ENCODE measurements at regions not wholly inside any gene's neighbourhood (a gene's known extent, or its start where the extent isn't known, plus 50 kb on each side); places are given as distances from the start of the nearest gene placed in this dataset.

- Histone ChIP-seq H3K79me2 (replicated peaks; ENCODE audit: insufficient read depth, low read length) (no peaks in the 10 kb centered on the region), H4K20me1 (ENCODE audit: insufficient read depth) (no peaks in the 10 kb centered on the region), H3K9me3 (ENCODE audit: low read length) (no peaks in the 10 kb centered on the region), H3K27me3 (ENCODE audit: insufficient read depth, low read depth, low read length) (no peaks in the 10 kb centered on the region), H3K4me2 (ENCODE audit: low read length) (no peak overlapping the region), H3K4me3 (ENCODE audit: low read length) (no peak overlapping the region), H3K9me2 (ENCODE audit: insufficient read depth, low read length) (no peaks in the 10 kb centered on the region), H3K36me3 (ENCODE audit: insufficient read depth, low read length) (no peaks in the 10 kb centered on the region), H3K9ac (ENCODE audit: low read length) (no peak overlapping the region), H2AFZ (ENCODE audit: low read depth, low read length) (no peak overlapping the region), H3K27ac (ENCODE audit: low read length) (no peak overlapping the region), H3F3A (ENCODE audit: insufficient read depth, low read length, poor library complexity, severe bottlenecking) (no peaks in the 10 kb centered on the region)
- TF ChIP-seq RAD21 (conservative IDR thresholded peaks at IDR 0.05) (no peak), SMC3 (conservative IDR thresholded peaks at IDR 0.05; ENCODE audit: poor library complexity) (no peak)
Observed at GRCh38 chr5:44252545-44252944, 136.7 kb downstream of the FGF10 start.

DNA sequence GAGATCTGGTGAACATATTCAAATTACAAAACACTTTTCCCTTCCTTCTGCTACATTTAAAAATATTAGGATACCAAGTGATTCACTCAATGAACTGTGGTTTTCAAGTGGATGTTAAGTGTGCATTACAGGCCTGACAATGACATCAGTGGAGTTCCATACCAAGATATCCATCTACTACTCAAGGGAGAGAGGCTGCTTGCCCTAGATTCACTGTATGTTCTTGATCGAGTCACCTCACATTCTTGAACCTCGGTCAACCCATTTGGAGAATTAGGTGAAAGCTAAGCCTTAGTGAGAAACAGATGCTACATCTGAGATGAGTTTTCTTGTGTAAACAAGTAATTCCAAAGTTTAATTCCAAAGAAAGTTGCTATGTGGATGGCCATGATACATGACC lies 142.2 kb downstream of the FGF10 start:
- Histone ChIP-seq H3K9ac (ENCODE audit: low read length) (no peak overlapping the region), H3K9me2 (ENCODE audit: insufficient read depth, low read length) (no peaks in the 10 kb centered on the region), H3F3A (ENCODE audit: insufficient read depth, low read length, poor library complexity, severe bottlenecking) (no peaks in the 10 kb centered on the region), H3K36me3 (ENCODE audit: insufficient read depth, low read length) (no peaks in the 10 kb centered on the region), H3K4me2 (ENCODE audit: low read length) (no peak overlapping the region), H3K27ac (ENCODE audit: low read length) (no peak overlapping the region), H4K20me1 (ENCODE audit: insufficient read depth) (no peaks in the 10 kb centered on the region), H3K4me3 (ENCODE audit: low read length) (no peak overlapping the region), H2AFZ (ENCODE audit: low read depth, low read length) (no peak overlapping the region), H3K9me3 (ENCODE audit: low read length) (no peaks in the 10 kb centered on the region), H3K79me2 (replicated peaks; ENCODE audit: insufficient read depth, low read length) (no peaks in the 10 kb centered on the region), H3K27me3 (ENCODE audit: insufficient read depth, low read depth, low read length) (no peaks in the 10 kb centered on the region)
- TF ChIP-seq, protein P1, sequence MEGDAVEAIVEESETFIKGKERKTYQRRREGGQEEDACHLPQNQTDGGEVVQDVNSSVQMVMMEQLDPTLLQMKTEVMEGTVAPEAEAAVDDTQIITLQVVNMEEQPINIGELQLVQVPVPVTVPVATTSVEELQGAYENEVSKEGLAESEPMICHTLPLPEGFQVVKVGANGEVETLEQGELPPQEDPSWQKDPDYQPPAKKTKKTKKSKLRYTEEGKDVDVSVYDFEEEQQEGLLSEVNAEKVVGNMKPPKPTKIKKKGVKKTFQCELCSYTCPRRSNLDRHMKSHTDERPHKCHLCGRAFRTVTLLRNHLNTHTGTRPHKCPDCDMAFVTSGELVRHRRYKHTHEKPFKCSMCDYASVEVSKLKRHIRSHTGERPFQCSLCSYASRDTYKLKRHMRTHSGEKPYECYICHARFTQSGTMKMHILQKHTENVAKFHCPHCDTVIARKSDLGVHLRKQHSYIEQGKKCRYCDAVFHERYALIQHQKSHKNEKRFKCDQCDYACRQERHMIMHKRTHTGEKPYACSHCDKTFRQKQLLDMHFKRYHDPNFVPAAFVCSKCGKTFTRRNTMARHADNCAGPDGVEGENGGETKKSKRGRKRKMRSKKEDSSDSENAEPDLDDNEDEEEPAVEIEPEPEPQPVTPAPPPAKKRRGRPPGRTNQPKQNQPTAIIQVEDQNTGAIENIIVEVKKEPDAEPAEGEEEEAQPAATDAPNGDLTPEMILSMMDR (IDR thresholded peaks at IDR 0.05; ENCODE audit: poor library complexity, severe bottlenecking): no peak
- TF ChIP-seq EZH2 (IDR thresholded peaks at IDR 0.05; ENCODE audit: borderline replicate concordance, insufficient read depth, low read length, poor library complexity, severe bottlenecking) (no peak), EP300 (conservative IDR thresholded peaks at IDR 0.05; ENCODE audit: poor library complexity, severe bottlenecking) (no peak), SMC3 (conservative IDR thresholded peaks at IDR 0.05; ENCODE audit: poor library complexity) (no peak), POLR2AphosphoS5 (IDR thresholded peaks at IDR 0.05) (no peak), MXI1 (conservative IDR thresholded peaks at IDR 0.05; ENCODE audit: poor library complexity, severe bottlenecking) (no peak), TAF1 (IDR thresholded peaks at IDR 0.05; ENCODE audit: low read depth) (no peak), RAD21 (conservative IDR thresholded peaks at IDR 0.05) (no peak)
- TF ChIP-seq, protein P2, sequence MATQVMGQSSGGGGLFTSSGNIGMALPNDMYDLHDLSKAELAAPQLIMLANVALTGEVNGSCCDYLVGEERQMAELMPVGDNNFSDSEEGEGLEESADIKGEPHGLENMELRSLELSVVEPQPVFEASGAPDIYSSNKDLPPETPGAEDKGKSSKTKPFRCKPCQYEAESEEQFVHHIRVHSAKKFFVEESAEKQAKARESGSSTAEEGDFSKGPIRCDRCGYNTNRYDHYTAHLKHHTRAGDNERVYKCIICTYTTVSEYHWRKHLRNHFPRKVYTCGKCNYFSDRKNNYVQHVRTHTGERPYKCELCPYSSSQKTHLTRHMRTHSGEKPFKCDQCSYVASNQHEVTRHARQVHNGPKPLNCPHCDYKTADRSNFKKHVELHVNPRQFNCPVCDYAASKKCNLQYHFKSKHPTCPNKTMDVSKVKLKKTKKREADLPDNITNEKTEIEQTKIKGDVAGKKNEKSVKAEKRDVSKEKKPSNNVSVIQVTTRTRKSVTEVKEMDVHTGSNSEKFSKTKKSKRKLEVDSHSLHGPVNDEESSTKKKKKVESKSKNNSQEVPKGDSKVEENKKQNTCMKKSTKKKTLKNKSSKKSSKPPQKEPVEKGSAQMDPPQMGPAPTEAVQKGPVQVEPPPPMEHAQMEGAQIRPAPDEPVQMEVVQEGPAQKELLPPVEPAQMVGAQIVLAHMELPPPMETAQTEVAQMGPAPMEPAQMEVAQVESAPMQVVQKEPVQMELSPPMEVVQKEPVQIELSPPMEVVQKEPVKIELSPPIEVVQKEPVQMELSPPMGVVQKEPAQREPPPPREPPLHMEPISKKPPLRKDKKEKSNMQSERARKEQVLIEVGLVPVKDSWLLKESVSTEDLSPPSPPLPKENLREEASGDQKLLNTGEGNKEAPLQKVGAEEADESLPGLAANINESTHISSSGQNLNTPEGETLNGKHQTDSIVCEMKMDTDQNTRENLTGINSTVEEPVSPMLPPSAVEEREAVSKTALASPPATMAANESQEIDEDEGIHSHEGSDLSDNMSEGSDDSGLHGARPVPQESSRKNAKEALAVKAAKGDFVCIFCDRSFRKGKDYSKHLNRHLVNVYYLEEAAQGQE (IDR thresholded peaks at IDR 0.05; ENCODE audit: borderline replicate concordance): no peak

- H2AFZ ChIP-seq (ENCODE audit: low read depth, low read length): no peak overlapping the region
- H3K79me2 ChIP-seq (replicated peaks; ENCODE audit: insufficient read depth, low read length): no peaks in the 10 kb centered on the region
- H3K4me3 ChIP-seq (ENCODE audit: low read length): no peak overlapping the region
- no peaks in the 10 kb centered on the region for H3K9me3 ChIP-seq (ENCODE audit: low read length)
- no peak overlapping the region for H3K27ac ChIP-seq (ENCODE audit: low read length)
- no peaks in the 10 kb centered on the region for H4K20me1 ChIP-seq (ENCODE audit: insufficient read depth)
- no peaks in the 10 kb centered on the region for H3K27me3 ChIP-seq (ENCODE audit: insufficient read depth, low read depth, low read length)
- no peak overlapping the region for H3K4me2 ChIP-seq (ENCODE audit: low read length)
- H3F3A ChIP-seq (ENCODE audit: insufficient read depth, low read length, poor library complexity, severe bottlenecking): no peaks in the 10 kb centered on the region
- H3K36me3 ChIP-seq (ENCODE audit: insufficient read depth, low read length): no peaks in the 10 kb centered on the region
- no peak for TF ChIP-seq RAD21 (conservative IDR thresholded peaks at IDR 0.05)
- no peak for TF ChIP-seq SMC3 (conservative IDR thresholded peaks at IDR 0.05; ENCODE audit: poor library complexity)
- TF ChIP-seq, protein P1 (IDR thresholded peaks at IDR 0.05; ENCODE audit: poor library complexity, severe bottlenecking): no peak
- TF ChIP-seq EP300 (conservative IDR thresholded peaks at IDR 0.05; ENCODE audit: poor library complexity, severe bottlenecking): no peak
- TF ChIP-seq TAF1 (IDR thresholded peaks at IDR 0.05; ENCODE audit: low read depth): no peak
- TF ChIP-seq POLR2AphosphoS5 (IDR thresholded peaks at IDR 0.05): no peak
- TF ChIP-seq, protein P2 (IDR thresholded peaks at IDR 0.05; ENCODE audit: borderline replicate concordance): no peak
- no peak for TF ChIP-seq MXI1 (conservative IDR thresholded peaks at IDR 0.05; ENCODE audit: poor library complexity, severe bottlenecking)
- no peak for TF ChIP-seq EZH2 (IDR thresholded peaks at IDR 0.05; ENCODE audit: borderline replicate concordance, insufficient read depth, low read length, poor library complexity, severe bottlenecking)
- H3K9me2 ChIP-seq (ENCODE audit: insufficient read depth, low read length): no peaks in the 10 kb centered on the region
- no peak overlapping the region for H3K9ac ChIP-seq (ENCODE audit: low read length)
Observed at GRCh38 chr5:44245935-44246334, 143.3 kb downstream of the FGF10 start.

Data from neural cell (in vitro differentiated cells).